PC-3 (cell line): ENCODE measurements at regions not wholly inside any gene's neighbourhood (a gene's known extent, or its start where the extent isn't known, plus 50 kb on each side); places are given as distances from the start of the nearest gene placed in this dataset.

Source experiments
- ATAC-seq: fragments of 200-7000 bp; cut with Tn5 transposase; 2 replicates; pipeline ENCODE4 v1.9.1; 2020; ENCODE audit warnings: mild to moderate bottlenecking, moderate library complexity
- BruUV-seq: library from RNA; stranded (reverse); fragments of 400-500 nt; replicated peaks from 2 replicates; lab custom pipeline; 2021; lab: Mats Ljungman, UMichigan
- CTCF ChIA-PET: fragments of 300-600 bp; sonication (Branson Sonifier 250); formaldehyde crosslinking; loops from one replicate; lab custom pipeline; 2022; ENCODE audit warnings: antibody characterized with exemption; lab: Charles Lee
- POLR2A ChIA-PET: fragments of 300-600 bp; sonication (Branson Sonifier 250); formaldehyde crosslinking; loops from one replicate; lab custom pipeline; 2022; ENCODE audit warnings: antibody characterized with exemption; ENCODE audit not compliant: unreplicated experiment; lab: Charles Lee
- DNase-seq: peaks from one replicate; pipeline ENCODE4 v3.0.0-alpha.2; 2015
- H2AFZ ChIP-seq: fragments of 300-600 bp; sonication (generic); 2 replicates; pipeline ENCODE4 v1.6.0; 2016; ENCODE audit warnings: antibody characterized with exemption, low read length
- H3F3A ChIP-seq: fragments of 300-600 bp; sonication (generic); one replicate; pipeline ENCODE4 v1.6.0; 2017; ENCODE audit warnings: antibody characterized with exemption, low read length, control low read depth, mild to moderate bottlenecking; ENCODE audit not compliant: unreplicated experiment
- H3K27ac ChIP-seq: fragments of 300-600 bp; sonication (generic); 2 replicates; pipeline ENCODE4 v1.5.1; 2016; ENCODE audit warnings: mild to moderate bottlenecking, low read length
- H3K27me3 ChIP-seq: fragments of 300-600 bp; sonication (generic); 2 replicates; pipeline ENCODE4 v1.6.1; 2016; ENCODE audit warnings: low read length, mixed read lengths
- H3K36me3 ChIP-seq: fragments of 300-600 bp; sonication (generic); 2 replicates; pipeline ENCODE4 v1.6.1; 2016; ENCODE audit warnings: low read depth, mixed run types, low read length, mixed read lengths
- H3K4me1 ChIP-seq: fragments of 300-600 bp; sonication (generic); 2 replicates; pipeline ENCODE4 v1.5.1; 2016; ENCODE audit warnings: low read length; ENCODE audit not compliant: insufficient read depth
- H3K4me2 ChIP-seq: fragments of 300-600 bp; sonication (generic); 2 replicates; pipeline ENCODE4 v1.6.0; 2016; ENCODE audit warnings: low read length
- H3K4me3 ChIP-seq: fragments of 300-600 bp; sonication (generic); 2 replicates; pipeline ENCODE4 v1.5.1; 2016; ENCODE audit warnings: mild to moderate bottlenecking, low read length, mixed read lengths
- H3K79me2 ChIP-seq: fragments of 300-600 bp; sonication (generic); 2 replicates; pipeline ENCODE4 v1.6.1; 2017; ENCODE audit warnings: low read length, mixed read lengths
- H3K9ac ChIP-seq: fragments of 300-600 bp; sonication (generic); 2 replicates; pipeline ENCODE4 v1.6.0; 2016; ENCODE audit warnings: mild to moderate bottlenecking, low read length
- H3K9me2 ChIP-seq: fragments of 300-600 bp; sonication (generic); replicated peaks from 2 replicates; pipeline ENCODE4 v1.6.1; 2016; ENCODE audit warnings: mixed run types, low read length, mixed read lengths
- H3K9me3 ChIP-seq: fragments of 300-600 bp; sonication (generic); 2 replicates; pipeline ENCODE4 v1.6.1; 2016; ENCODE audit warnings: low read length, mixed read lengths
- H4K20me1 ChIP-seq: fragments of 300-600 bp; sonication (generic); 2 replicates; pipeline ENCODE4 v1.6.1; 2016; ENCODE audit warnings: low read length, mixed read lengths
- CTCF ChIP-seq: fragments of 300-600 bp; sonication (generic); conservative IDR thresholded peaks from 2 replicates; pipeline ENCODE4 v1.5.1; 2017; ENCODE audit warnings: antibody characterized with exemption, low read depth, mild to moderate bottlenecking, low read length
- EZH2 ChIP-seq: fragments of 300-600 bp; sonication (generic); IDR thresholded peaks from one replicate; pipeline ENCODE4 v1.6.1; 2017; ENCODE audit warnings: antibody characterized with exemption, mild to moderate bottlenecking, low read length; ENCODE audit not compliant: unreplicated experiment
- EZH2phosphoT487 ChIP-seq: fragments of 300-600 bp; sonication (generic); IDR thresholded peaks from 2 replicates; pipeline ENCODE4 v1.6.1; 2018; ENCODE audit warnings: mild to moderate bottlenecking, antibody characterized with exemption, low read length, borderline replicate concordance
- intact Hi-C: fragments of 100-400 bp; cut with micrococcal nuclease; formaldehyde crosslinking; loops from 2 replicates; pipeline ENCODE4 v1.9.0; 2023

GRCh38 chr1:70902211-70902610 lies 145.4 kb downstream of the PTGER3 start:
- Histone ChIP-seq H3K4me1 (no peaks in the 10 kb centered on the region), H3K9me3 (no peaks in the 10 kb centered on the region), H3K9ac (no peak overlapping the region), H3F3A (no peaks in the 10 kb centered on the region), H2AFZ (no peak overlapping the region), H3K4me3 (no peak overlapping the region), H3K9me2 (no peaks in the 10 kb centered on the region), H3K4me2 (no peak overlapping the region), H4K20me1 (no peaks in the 10 kb centered on the region), H3K27ac (no peak overlapping the region), H3K36me3 (no peaks in the 10 kb centered on the region), H3K79me2 (no peaks in the 10 kb centered on the region), H3K27me3 (peaks cover 29% of the 10 kb centered on the region)
- TF ChIP-seq EZH2phosphoT487 = no peak
- TF ChIP-seq EZH2 = no peak
- no peak for TF ChIP-seq CTCF
- ATAC-seq (no peak), DNase-seq (no peak)
- intact Hi-C loops = no loop called here
- ChIA-PET POLR2A (no interaction called here), CTCF (no interaction called here)
- no TSS peak for BruUV-seq

- CTCF ChIA-PET = no interaction called here
- BruUV-seq = no TSS peak
- no peak for DNase-seq
Observed at GRCh38 chr1:70906800-70907199, 140.8 kb downstream of the PTGER3 start.

More at GRCh38 chr1:70906800-70907199, 140.8 kb downstream of the PTGER3 start:
- POLR2A ChIA-PET = no interaction called here
- ATAC-seq = no peak
- Histone ChIP-seq H3K79me2 (no peaks in the 10 kb centered on the region), H3K4me3 (no peak overlapping the region), H3K9ac (no peak overlapping the region), H3K27me3 (peaks cover 35% of the 10 kb centered on the region), H2AFZ (no peak overlapping the region), H3K4me1 (no peaks in the 10 kb centered on the region), H3K9me3 (no peaks in the 10 kb centered on the region), H4K20me1 (no peaks in the 10 kb centered on the region), H3K9me2 (no peaks in the 10 kb centered on the region), H3K36me3 (no peaks in the 10 kb centered on the region), H3K4me2 (no peak overlapping the region), H3F3A (no peaks in the 10 kb centered on the region), H3K27ac (no peak overlapping the region)
- intact Hi-C loops = no loop called here
- TF ChIP-seq CTCF = no peak
- no peak for TF ChIP-seq EZH2
- TF ChIP-seq EZH2phosphoT487 = no peak
